GM10266 (cell line): ENCODE measurements at regions not wholly inside any gene's neighbourhood (a gene's known extent, or its start where the extent isn't known, plus 50 kb on each side); places are given as distances from the start of the nearest gene placed in this dataset.

Experiments
- DNase-seq: peaks from one replicate; pipeline ENCODE4 v3.0.0; 2012; ENCODE audit errors: extremely low spot score
- TF ChIP-seq, protein P1 (sequence below): IDR thresholded peaks from 2 replicates; pipeline ENCODE4 v1.5.1; 2012; ENCODE audit warnings: mild to moderate bottlenecking, low read depth; ENCODE audit not compliant: control insufficient read depth, insufficient read depth; ENCODE audit errors: missing control alignments

DNA sequence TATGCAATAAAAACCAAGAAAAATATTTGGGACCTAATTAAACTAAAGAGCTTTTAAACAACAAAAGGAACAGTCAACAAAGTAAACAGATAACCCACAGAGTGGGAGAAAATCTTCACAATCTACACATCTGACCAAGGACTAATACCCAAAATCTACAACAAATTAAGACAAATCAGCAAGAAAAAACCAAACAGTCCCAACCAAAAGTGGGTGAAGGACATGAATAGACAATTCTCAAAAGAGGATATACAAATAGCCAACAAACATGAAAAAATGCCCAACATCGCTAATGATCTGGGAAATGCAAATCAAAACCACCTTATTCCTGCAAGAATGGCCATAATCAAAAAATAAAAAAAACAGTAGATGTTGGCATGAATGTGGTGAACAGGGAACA is 250.1 kb downstream of the C1D start:
- TF ChIP-seq, protein P1, sequence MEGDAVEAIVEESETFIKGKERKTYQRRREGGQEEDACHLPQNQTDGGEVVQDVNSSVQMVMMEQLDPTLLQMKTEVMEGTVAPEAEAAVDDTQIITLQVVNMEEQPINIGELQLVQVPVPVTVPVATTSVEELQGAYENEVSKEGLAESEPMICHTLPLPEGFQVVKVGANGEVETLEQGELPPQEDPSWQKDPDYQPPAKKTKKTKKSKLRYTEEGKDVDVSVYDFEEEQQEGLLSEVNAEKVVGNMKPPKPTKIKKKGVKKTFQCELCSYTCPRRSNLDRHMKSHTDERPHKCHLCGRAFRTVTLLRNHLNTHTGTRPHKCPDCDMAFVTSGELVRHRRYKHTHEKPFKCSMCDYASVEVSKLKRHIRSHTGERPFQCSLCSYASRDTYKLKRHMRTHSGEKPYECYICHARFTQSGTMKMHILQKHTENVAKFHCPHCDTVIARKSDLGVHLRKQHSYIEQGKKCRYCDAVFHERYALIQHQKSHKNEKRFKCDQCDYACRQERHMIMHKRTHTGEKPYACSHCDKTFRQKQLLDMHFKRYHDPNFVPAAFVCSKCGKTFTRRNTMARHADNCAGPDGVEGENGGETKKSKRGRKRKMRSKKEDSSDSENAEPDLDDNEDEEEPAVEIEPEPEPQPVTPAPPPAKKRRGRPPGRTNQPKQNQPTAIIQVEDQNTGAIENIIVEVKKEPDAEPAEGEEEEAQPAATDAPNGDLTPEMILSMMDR = no peak
- no peak for DNase-seq

DNA sequence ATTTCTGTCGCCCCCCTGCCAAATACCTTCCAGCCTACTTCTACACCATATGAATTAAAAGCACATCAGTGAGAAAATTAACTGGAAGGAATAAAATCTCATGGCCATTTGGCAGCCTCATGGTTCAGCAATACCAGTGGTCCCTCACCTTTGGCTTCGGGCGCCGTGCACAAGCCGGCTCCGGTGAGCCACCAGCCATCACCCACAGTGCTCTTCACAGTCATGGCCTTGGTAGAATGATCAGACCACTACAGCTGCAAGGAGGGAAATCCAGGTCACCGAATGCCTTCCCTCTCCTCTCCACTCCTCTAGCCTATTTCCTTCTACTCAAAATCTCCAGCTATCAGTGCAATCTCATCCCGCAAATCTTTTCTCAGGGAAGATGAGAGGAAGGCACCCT is 239.1 kb downstream of the C1D start:
- no peak for DNase-seq
- TF ChIP-seq, protein P1 = no peak

DNA sequence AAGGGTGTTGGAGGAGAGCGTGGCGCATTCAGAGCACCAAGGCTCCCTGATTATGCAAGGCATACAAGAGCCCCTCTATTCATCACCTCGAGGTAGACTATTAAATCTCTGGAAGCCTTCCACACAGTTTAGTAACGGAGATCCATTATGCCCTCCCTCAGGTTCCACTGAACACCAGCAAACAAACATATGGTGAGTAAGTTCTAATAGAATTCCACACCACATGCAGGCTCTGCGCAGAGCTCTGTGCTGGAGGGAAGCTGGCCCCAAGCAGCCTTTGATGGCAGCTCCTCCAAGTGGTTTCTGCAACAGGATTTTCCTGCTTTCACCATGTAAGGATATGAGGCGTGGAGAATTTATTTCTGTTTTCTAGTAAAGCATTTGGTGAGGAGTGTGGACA is 238.6 kb downstream of the C1D start:
- TF ChIP-seq, protein P1 = no peak

DNA sequence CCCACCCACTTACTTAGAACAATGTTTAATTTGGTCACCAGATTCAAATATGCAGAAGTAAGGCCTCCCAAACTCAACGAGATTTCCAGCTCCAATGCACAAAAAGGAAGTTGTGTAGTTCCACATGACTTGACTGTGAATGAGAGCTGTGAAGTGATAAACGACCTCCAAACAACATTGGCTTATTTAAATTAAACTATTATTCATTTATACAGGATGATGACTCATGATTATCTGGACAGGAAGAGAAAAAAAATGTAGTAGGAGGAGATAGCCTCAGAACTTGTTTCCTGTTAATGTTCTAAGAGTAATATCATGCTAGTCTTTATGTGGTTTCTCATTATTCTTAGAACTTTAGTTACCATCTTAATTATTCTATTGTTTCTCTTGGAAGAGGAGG is 237.3 kb downstream of the C1D start:
- TF ChIP-seq, protein P1 = no peak
- no peak for DNase-seq

More for the DNA sequence above, 238.6 kb downstream of the C1D start:
- no peak for DNase-seq

DNA sequence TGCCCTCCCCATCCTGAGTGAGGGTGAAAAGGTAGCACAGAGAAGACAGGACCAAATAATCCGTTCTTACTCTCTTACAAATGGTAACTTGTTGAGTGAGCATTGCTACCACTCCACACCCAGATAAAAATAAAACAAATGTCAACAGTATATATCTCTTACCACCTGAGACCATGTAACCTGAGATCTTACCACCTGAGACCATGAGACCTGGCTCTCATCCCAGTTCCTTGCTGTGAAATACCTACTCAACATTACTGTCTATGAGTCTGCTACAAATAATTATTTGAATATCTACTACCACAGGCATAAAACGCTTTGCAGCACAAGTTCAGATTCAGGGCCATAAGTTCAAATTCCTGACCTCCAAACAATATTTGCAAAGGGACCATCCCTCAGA is 234.7 kb downstream of the C1D start:
- TF ChIP-seq, protein P1 = no peak
- no peak for DNase-seq

DNA sequence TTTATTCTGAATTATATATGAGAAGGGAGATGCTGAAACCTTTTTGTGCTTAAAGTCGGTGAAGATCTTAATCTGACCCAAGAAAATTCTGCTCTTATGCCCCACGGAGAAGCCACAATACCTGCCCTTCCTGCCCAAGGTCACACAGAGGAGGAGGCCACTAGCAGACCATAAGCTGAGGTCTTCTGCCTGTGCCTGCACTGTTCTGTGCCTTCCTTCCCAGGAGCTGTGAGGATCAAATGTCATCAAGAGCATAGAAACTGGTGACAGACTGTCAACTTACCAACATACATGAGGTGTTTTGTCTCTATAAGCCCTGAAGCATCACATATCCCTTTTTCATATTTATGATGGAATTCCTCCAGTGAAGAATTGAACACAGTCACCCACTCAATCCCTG is 233.3 kb downstream of the C1D start:
- TF ChIP-seq, protein P1 = no peak

DNA sequence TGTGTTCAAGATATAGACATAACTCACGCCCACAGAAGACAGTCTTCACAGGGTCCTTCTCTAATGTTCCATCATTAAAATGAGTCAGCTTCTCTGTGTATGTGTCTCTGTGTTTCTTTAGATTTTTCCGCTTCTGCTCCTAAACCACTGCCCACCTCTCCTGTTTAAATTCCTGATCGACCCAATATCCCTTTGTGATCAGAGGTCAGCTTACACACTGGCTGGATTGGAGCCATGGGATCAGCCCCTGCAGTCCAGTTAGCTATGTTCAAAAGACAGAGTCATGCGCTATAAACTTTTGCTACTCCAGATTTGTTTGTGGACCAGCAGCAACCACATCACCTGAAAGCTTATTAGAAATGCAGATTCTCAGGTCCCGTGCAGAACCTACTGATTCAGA is 229.2 kb downstream of the C1D start:
- TF ChIP-seq, protein P1 = no peak
- DNase-seq = no peak

More for the DNA sequence above, 233.3 kb downstream of the C1D start:
- no peak for DNase-seq

DNA sequence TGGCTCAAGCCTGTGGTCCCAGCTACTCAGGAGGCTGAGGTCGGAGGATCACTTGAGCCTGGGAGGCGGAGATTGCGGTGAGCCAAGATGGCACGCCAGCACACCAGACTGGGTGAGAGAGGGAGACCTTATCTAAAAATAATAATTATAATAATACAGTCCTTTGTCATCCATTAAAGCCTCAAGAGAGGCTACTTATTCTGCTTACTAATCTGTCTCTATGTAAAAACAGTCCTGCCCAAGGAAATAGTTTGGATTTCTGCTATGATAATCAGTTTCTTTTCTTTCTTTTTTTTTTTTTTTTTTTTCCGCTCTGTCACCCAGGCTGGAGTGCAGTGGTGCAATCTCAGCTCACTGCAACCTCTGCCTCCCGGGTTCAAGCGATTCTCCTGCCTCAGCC is 228.3 kb downstream of the C1D start:
- TF ChIP-seq, protein P1 = no peak
- no peak for DNase-seq
